CD14-positive monocyte (primary cell): ENCODE measurements at regions not wholly inside any gene's neighbourhood (a gene's known extent, or its start where the extent isn't known, plus 50 kb on each side); places are given as distances from the start of the nearest gene placed in this dataset.
A peak's percentile ranks its signal among the peaks of the same experiment; 100 is the strongest.

Experiments
- DNase-seq, 3 donors: peaks; one replicate each; pipeline ENCODE4 v3.0.0-alpha.2; 2011 to 2022
- H2AFZ ChIP-seq: 2 replicates; pipeline ENCODE4 v1.6.0; 2012; ENCODE audit warnings: mild to moderate bottlenecking, low read depth, low read length, inconsistent platforms; ENCODE audit not compliant: insufficient read depth, poor library complexity, severe bottlenecking
- H3K27ac ChIP-seq, 2 donors: 1 replicate in 1 of 2; 2 replicates in 1 of 2; pipeline ENCODE4 v1.5.1; 2012 to 2013; ENCODE audit warnings: low read length in 2 of 2, control low read depth in 1 of 2, inconsistent platforms in 1 of 2, low read depth in 1 of 2, mild to moderate bottlenecking in 1 of 2
- H3K27me3 ChIP-seq, 2 donors: one replicate each; pipeline versions ENCODE4 v1.6.0 to v1.6.1; 2011 to 2013; ENCODE audit warnings: low read length in 2 of 2; ENCODE audit not compliant: control insufficient read depth in 2 of 2, insufficient read depth in 2 of 2
- H3K36me3 ChIP-seq, 2 donors: replicated peaks in 1 of 2; 1 replicate in 1 of 2; 2 replicates in 1 of 2; pipeline versions ENCODE4 v1.5.1 to v1.6.1; 2012 to 2013; ENCODE audit warnings: low read length in 2 of 2, control low read depth in 1 of 2, inconsistent platforms in 1 of 2, mild to moderate bottlenecking in 1 of 2; ENCODE audit not compliant: insufficient read depth in 2 of 2, control insufficient read depth in 1 of 2
- H3K4me1 ChIP-seq, 2 donors: 1 replicate in 1 of 2; 2 replicates in 1 of 2; pipeline versions ENCODE4 v1.5.1 to v1.6.1; 2012 to 2013; ENCODE audit warnings: low read length in 2 of 2, control low read depth in 1 of 2, inconsistent platforms in 1 of 2, mild to moderate bottlenecking in 1 of 2, moderate library complexity in 1 of 2; ENCODE audit not compliant: insufficient read depth in 2 of 2, control insufficient read depth in 1 of 2
- H3K4me2 ChIP-seq: replicated peaks from 2 replicates; pipeline ENCODE3; 2012; ENCODE audit warnings: low read length, moderate library complexity, mild to moderate bottlenecking; ENCODE audit not compliant: poor library complexity, severe bottlenecking; ENCODE audit errors: extremely low read depth
- H3K4me3 ChIP-seq, 3 experiments: fragments of 200-600 bp in 1 of 3; sonication (generic) in 1 of 3; replicated peaks in 1 of 3; 1 replicate in 2 of 3; 2 replicates in 1 of 3; pipeline ENCODE4 v1.5.1; 2011 to 2013; ENCODE audit warnings: low read length in 3 of 3, mild to moderate bottlenecking in 3 of 3, control low read depth in 2 of 3, low read depth in 2 of 3, inconsistent platforms in 1 of 3, moderate library complexity in 1 of 3
- H3K79me2 ChIP-seq: 2 replicates; pipeline ENCODE4 v1.6.0; 2012; ENCODE audit warnings: mild to moderate bottlenecking, control low read depth, inconsistent platforms, low read length, moderate library complexity; ENCODE audit not compliant: insufficient read depth
- H3K9ac ChIP-seq: 2 replicates; pipeline ENCODE4 v1.6.0; 2017; ENCODE audit warnings: low read length, mild to moderate bottlenecking; ENCODE audit not compliant: insufficient read depth, poor library complexity, severe bottlenecking
- H3K9me3 ChIP-seq, 2 donors: replicated peaks in 1 of 2; 1 replicate in 1 of 2; 2 replicates in 1 of 2; pipeline versions ENCODE4 v1.5.1 to v1.6.1; 2012 to 2013; ENCODE audit warnings: low read length in 2 of 2, control low read depth in 1 of 2; ENCODE audit not compliant: control insufficient read depth in 1 of 2, insufficient read depth in 1 of 2
- H4K20me1 ChIP-seq: 2 replicates; pipeline ENCODE4 v1.6.0; 2012; ENCODE audit warnings: mild to moderate bottlenecking, low read length, control low read depth, moderate library complexity; ENCODE audit not compliant: insufficient read depth
- H3K27ac Mint-ChIP-seq, 7 donors: one replicate each; pipeline ENCODE4 v1.8.0; 2020; ENCODE audit warnings: mild to moderate bottlenecking in 7 of 7, mixed read lengths in 7 of 7, moderate library complexity in 6 of 7, inconsistent platforms in 2 of 7
- H3K27me3 Mint-ChIP-seq, 3 donors: one replicate each; pipeline ENCODE4 v1.8.0; 2021 to 2022; ENCODE audit warnings: low read depth in 3 of 3, mild to moderate bottlenecking in 3 of 3, mixed read lengths in 3 of 3, moderate library complexity in 3 of 3, inconsistent platforms in 1 of 3
- H3K36me3 Mint-ChIP-seq, 2 donors: one replicate each; pipeline ENCODE4 v1.8.0; 2020; ENCODE audit warnings: mixed read lengths in 2 of 2, inconsistent platforms in 1 of 2, mild to moderate bottlenecking in 1 of 2
- H3K4me1 Mint-ChIP-seq: one replicate; pipeline ENCODE4 v1.8.0; 2020; ENCODE audit warnings: mild to moderate bottlenecking, mixed read lengths
- H3K4me3 Mint-ChIP-seq, 2 donors: one replicate each; pipeline ENCODE4 v1.8.0; 2020; ENCODE audit warnings: mild to moderate bottlenecking in 2 of 2, mixed read lengths in 2 of 2, moderate library complexity in 1 of 2
- H3K9me3 Mint-ChIP-seq, 7 donors: one replicate each; pipeline ENCODE4 v1.8.0; 2020 to 2022; ENCODE audit warnings: mixed read lengths in 7 of 7, mild to moderate bottlenecking in 6 of 7, moderate library complexity in 6 of 7, inconsistent platforms in 2 of 7
- CTCF ChIP-seq: fragments of 200-600 bp; IDR thresholded peaks from one replicate; pipeline ENCODE4 v1.8.0; 2022; ENCODE audit warnings: antibody characterized with exemption, mild to moderate bottlenecking
- WGBS: methylation state at CpG from one replicate; pipeline ENCODE4 v1.1.5; 2013; ENCODE audit warnings: missing lambda C conversion rate; ENCODE audit not compliant: insufficient coverage; 5-methylcytosine and 5-hydroxymethylcytosine counted together
- intact Hi-C, 2 donors: fragments of 100-400 bp; cut with micrococcal nuclease; formaldehyde crosslinking; loops; one replicate each; pipeline versions ENCODE4 v1.15.0 to v1.15.1; 2023

- 100% methylated on average over 1 of the region's 4 CpGs for WGBS
- DNase-seq = no peak
- Histone ChIP-seq H3K4me1 (no peaks in the 10 kb centered on the region), H3K4me3 (no peak overlapping the region), H3K36me3 (no peaks in the 10 kb centered on the region), H3K4me2 (no peak overlapping the region), H3K27ac (no peak overlapping the region), H3K9ac (no peak overlapping the region), H4K20me1 (no peaks in the 10 kb centered on the region), H3K27me3 (no peaks in the 10 kb centered on the region), H3K79me2 (no peaks in the 10 kb centered on the region), H2AFZ (no peak overlapping the region), H3K9me3 (no peaks in the 10 kb centered on the region)
- Mint-ChIP-seq H3K9me3 (peaks cover 0 to 2% (median 0%) of the 10 kb centered on the region in 7 donors), H3K27me3 (peaks cover 5 to 15% (median 5%) of the 10 kb centered on the region in 3 donors), H3K27ac (no peak overlapping the region), H3K36me3 (no peaks in the 10 kb centered on the region), H3K4me1 (peaks cover 2% of the 10 kb centered on the region), H3K4me3 (no peak overlapping the region)
- no peak for TF ChIP-seq CTCF
- intact Hi-C loops = no loop called here
Measured at GRCh38 chr16:22970209-22970865, 156.4 kb downstream of the HS3ST2 start.

GRCh38 chr16:22969567-22969966 is 155.6 kb downstream of the HS3ST2 start:
- H3K4me3 Mint-ChIP-seq = no peak overlapping the region
- intact Hi-C loops = no loop called here
- H3K27me3 Mint-ChIP-seq = peaks cover 3 to 15% (median 5%) of the 10 kb centered on the region in 3 donors
- Histone ChIP-seq H3K9ac (no peak overlapping the region), H3K27me3 (no peaks in the 10 kb centered on the region), H3K4me3 (no peak overlapping the region), H3K9me3 (no peaks in the 10 kb centered on the region), H3K79me2 (no peaks in the 10 kb centered on the region), H3K4me2 (no peak overlapping the region), H3K27ac (no peak overlapping the region), H4K20me1 (no peaks in the 10 kb centered on the region), H2AFZ (no peak overlapping the region), H3K36me3 (no peaks in the 10 kb centered on the region), H3K4me1 (no peaks in the 10 kb centered on the region)
- H3K27ac Mint-ChIP-seq = peak overlapping the region in 1 of 7 donors; percentile 18
- no peaks in the 10 kb centered on the region for H3K36me3 Mint-ChIP-seq
- peaks cover 0 to 2% (median 1%) of the 10 kb centered on the region in 7 donors for H3K9me3 Mint-ChIP-seq
- TF ChIP-seq CTCF = no peak
- H3K4me1 Mint-ChIP-seq = peaks cover 2% of the 10 kb centered on the region
- no peak for DNase-seq
- WGBS = no CpG with 5 or more reads among the region's 3 CpGs
